Stimulated activated CD4-positive, alpha-beta T cell treated with anti-CD3 and anti-CD28 coated beads, Interleukin-12 subunit alpha, Interleukin-12 subunit beta, amount 100 ng/mL, for 4 hours (primary cell): ENCODE measurements at regions not wholly inside any gene's neighbourhood (a gene's known extent, or its start where the extent isn't known, plus 50 kb on each side); places are given as distances from the start of the nearest gene placed in this dataset.

Source experiments
- DNase-seq: peaks from one replicate; pipeline ENCODE4 v3.0.0-alpha.2; 2020

GRCh38 chr9:79799691-79800335 is 228.0 kb downstream of the TLE4 start:
- DNase-seq, result no peak

- no peak for DNase-seq
Observed at GRCh38 chr9:79798450-79798849, 226.7 kb downstream of the TLE4 start.

GRCh38 chr9:79796411-79796810 is 224.6 kb downstream of the TLE4 start:
- DNase-seq, result no peak

GRCh38 chr9:79788662-79789061 is 216.9 kb downstream of the TLE4 start:
- DNase-seq, result no peak

GRCh38 chr9:79781263-79781662 is 209.5 kb downstream of the TLE4 start:
- no peak for DNase-seq

GRCh38 chr9:79780559-79780958 is 208.8 kb downstream of the TLE4 start:
- no peak for DNase-seq

GRCh38 chr9:79779901-79780300 is 208.1 kb downstream of the TLE4 start:
- no peak for DNase-seq

- no peak for DNase-seq
Observed at GRCh38 chr9:79778581-79778980, 206.8 kb downstream of the TLE4 start.

- DNase-seq, result no peak
Observed at GRCh38 chr9:79776581-79776980, 204.8 kb downstream of the TLE4 start.
